ENCODE measurements at regions not wholly inside any gene's neighbourhood (a gene's known extent, or its start where the extent isn't known, plus 50 kb on each side); places are given as distances from the start of the nearest gene placed in this dataset.
"Not testable (repeated sequence)": the region's sequence is repeated elsewhere in the genome, so short reads cannot be mapped to it uniquely, and the experiment has no call there.

- no peak for TF ChIP-seq CTCF (IDR thresholded peaks at IDR 0.05; ENCODE audit: insufficient read depth, missing control alignments)
- DNase-seq (ENCODE audit: insufficient read length, low spot score): no peak
- FAIRE-seq: no peak
These were observed 127.6 kb downstream of the GXYLT1 start for GRCh38 chr12:42017051-42017450.

- FAIRE-seq (no peak), DNase-seq (ENCODE audit: insufficient read length, low spot score) (no peak)
- no peak for TF ChIP-seq CTCF (IDR thresholded peaks at IDR 0.05; ENCODE audit: insufficient read depth, missing control alignments)
These were observed 129.6 kb downstream of the GXYLT1 start for GRCh38 chr12:42015051-42015461.

- not testable (repeated sequence) for FAIRE-seq; DNase-seq (ENCODE audit: insufficient read length, low spot score)
These were observed 132.2 kb downstream of the GXYLT1 start for GRCh38 chr12:42012501-42012900.

GRCh38 chr12:42010715-42011114 lies 134.0 kb downstream of the GXYLT1 start:
- no peak for DNase-seq (ENCODE audit: insufficient read length, low spot score)
- FAIRE-seq: no peak
- no peak for TF ChIP-seq CTCF (IDR thresholded peaks at IDR 0.05; ENCODE audit: insufficient read depth, missing control alignments)

GRCh38 chr12:42010257-42010656 lies 134.4 kb downstream of the GXYLT1 start:
- TF ChIP-seq CTCF (IDR thresholded peaks at IDR 0.05; ENCODE audit: insufficient read depth, missing control alignments): no peak
- FAIRE-seq (no peak), DNase-seq (ENCODE audit: insufficient read length, low spot score) (no peak)

GRCh38 chr12:42008996-42009395 lies 135.7 kb downstream of the GXYLT1 start:
- no peak for FAIRE-seq

GRCh38 chr12:42003031-42003430 lies 141.6 kb downstream of the GXYLT1 start:
- TF ChIP-seq CTCF (IDR thresholded peaks at IDR 0.05; ENCODE audit: insufficient read depth, missing control alignments): no peak
- DNase-seq (ENCODE audit: insufficient read length, low spot score) (no peak), FAIRE-seq (no peak)

More at GRCh38 chr12:42008996-42009395, 135.7 kb downstream of the GXYLT1 start:
- DNase-seq (ENCODE audit: insufficient read length, low spot score): no peak
- no peak for TF ChIP-seq CTCF (IDR thresholded peaks at IDR 0.05; ENCODE audit: insufficient read depth, missing control alignments)

- FAIRE-seq: no peak
- no peak for DNase-seq (ENCODE audit: insufficient read length, low spot score)
- no peak for TF ChIP-seq CTCF (IDR thresholded peaks at IDR 0.05; ENCODE audit: insufficient read depth, missing control alignments)
These were observed 142.1 kb downstream of the GXYLT1 start for GRCh38 chr12:42002563-42002962.
